ENCODE measurements at regions not wholly inside any gene's neighbourhood (a gene's known extent, or its start where the extent isn't known, plus 50 kb on each side); places are given as distances from the start of the nearest gene placed in this dataset.

GRCh38 chr7:155360495-155361345 lies 63.0 kb downstream of the INSIG1 start:
- DNase-seq = no peak

GRCh38 chr7:155361346-155361680 lies 63.6 kb downstream of the INSIG1 start:
- DNase-seq = no peak

- DNase-seq = no peak
Measured at GRCh38 chr7:155361947-155362346, 64.3 kb downstream of the INSIG1 start.

GRCh38 chr7:155362380-155363145 lies 64.9 kb downstream of the INSIG1 start:
- DNase-seq = no peak

GRCh38 chr7:155363146-155363539 lies 65.5 kb downstream of the INSIG1 start:
- DNase-seq = no peak

- DNase-seq = no peak
Measured at GRCh38 chr7:155363852-155364600, 66.3 kb downstream of the INSIG1 start.

GRCh38 chr7:155365146-155365874 lies 67.6 kb downstream of the INSIG1 start:
- DNase-seq = no peak

- no peak for DNase-seq
Measured at GRCh38 chr7:155368894-155369600, 71.4 kb downstream of the INSIG1 start.

- DNase-seq = no peak
Measured at GRCh38 chr7:155369766-155370165, 72.1 kb downstream of the INSIG1 start.

- no peak for DNase-seq
Measured at GRCh38 chr7:155371331-155371883, 73.7 kb downstream of the INSIG1 start.

- DNase-seq = no peak
Measured at GRCh38 chr7:155371884-155372781, 74.5 kb downstream of the INSIG1 start.

GRCh38 chr7:155372782-155373358 lies 75.2 kb downstream of the INSIG1 start:
- DNase-seq = no peak

- DNase-seq = no peak
Measured at GRCh38 chr7:155373359-155374273, 75.9 kb downstream of the INSIG1 start.

- DNase-seq = no peak
Measured at GRCh38 chr7:155374276-155375252, 76.9 kb downstream of the INSIG1 start.

- no peak for DNase-seq
Measured at GRCh38 chr7:155375337-155376277, 77.9 kb downstream of the INSIG1 start.

GRCh38 chr7:155377071-155377837 lies 79.6 kb downstream of the INSIG1 start:
- no peak for DNase-seq

Data from central memory CD4-positive, alpha-beta T cell (primary cell).